ENCODE measurements at regions not wholly inside any gene's neighbourhood (a gene's known extent, or its start where the extent isn't known, plus 50 kb on each side); places are given as distances from the start of the nearest gene placed in this dataset.

- Mint-ChIP-seq H3K9me3 (no peaks in the 10 kb centered on the region), H3K4me1 (peaks cover 47% of the 10 kb centered on the region), H3K4me3 (no peak overlapping the region), H3K36me3 (peaks cover 7% of the 10 kb centered on the region), H3K27me3 (ENCODE audit: low read depth) (no peaks in the 10 kb centered on the region), H3K27ac (peak overlapping the region; percentile 92)
- DNase-seq (ENCODE audit: low spot score in 2 of 2, unreplicated experiment in 2 of 2) = no peak
- TF ChIP-seq, protein P1, sequence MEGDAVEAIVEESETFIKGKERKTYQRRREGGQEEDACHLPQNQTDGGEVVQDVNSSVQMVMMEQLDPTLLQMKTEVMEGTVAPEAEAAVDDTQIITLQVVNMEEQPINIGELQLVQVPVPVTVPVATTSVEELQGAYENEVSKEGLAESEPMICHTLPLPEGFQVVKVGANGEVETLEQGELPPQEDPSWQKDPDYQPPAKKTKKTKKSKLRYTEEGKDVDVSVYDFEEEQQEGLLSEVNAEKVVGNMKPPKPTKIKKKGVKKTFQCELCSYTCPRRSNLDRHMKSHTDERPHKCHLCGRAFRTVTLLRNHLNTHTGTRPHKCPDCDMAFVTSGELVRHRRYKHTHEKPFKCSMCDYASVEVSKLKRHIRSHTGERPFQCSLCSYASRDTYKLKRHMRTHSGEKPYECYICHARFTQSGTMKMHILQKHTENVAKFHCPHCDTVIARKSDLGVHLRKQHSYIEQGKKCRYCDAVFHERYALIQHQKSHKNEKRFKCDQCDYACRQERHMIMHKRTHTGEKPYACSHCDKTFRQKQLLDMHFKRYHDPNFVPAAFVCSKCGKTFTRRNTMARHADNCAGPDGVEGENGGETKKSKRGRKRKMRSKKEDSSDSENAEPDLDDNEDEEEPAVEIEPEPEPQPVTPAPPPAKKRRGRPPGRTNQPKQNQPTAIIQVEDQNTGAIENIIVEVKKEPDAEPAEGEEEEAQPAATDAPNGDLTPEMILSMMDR (IDR thresholded peaks at IDR 0.05; ENCODE audit: unreplicated experiment) = no peak
Observed at GRCh38 chr5:119302916-119303897, 52.6 kb upstream of the TNFAIP8 start.

GRCh38 chr5:119304439-119305211, 51.2 kb upstream of the TNFAIP8 start:
- Mint-ChIP-seq H3K36me3 (peaks cover 4% of the 10 kb centered on the region), H3K27me3 (ENCODE audit: low read depth) (no peaks in the 10 kb centered on the region), H3K9me3 (no peaks in the 10 kb centered on the region), H3K27ac (peak overlapping the region; percentile 92), H3K4me1 (peaks cover 53% of the 10 kb centered on the region), H3K4me3 (no peak overlapping the region)
- DNase-seq (ENCODE audit: low spot score in 2 of 2, unreplicated experiment in 2 of 2) = no peak
- TF ChIP-seq, protein P1 (IDR thresholded peaks at IDR 0.05; ENCODE audit: unreplicated experiment) = no peak

Data from mesothelial cell of epicardium (in vitro differentiated cells).